ENCODE measurements at regions not wholly inside any gene's neighbourhood (a gene's known extent, or its start where the extent isn't known, plus 50 kb on each side); places are given as distances from the start of the nearest gene placed in this dataset.

DNA sequence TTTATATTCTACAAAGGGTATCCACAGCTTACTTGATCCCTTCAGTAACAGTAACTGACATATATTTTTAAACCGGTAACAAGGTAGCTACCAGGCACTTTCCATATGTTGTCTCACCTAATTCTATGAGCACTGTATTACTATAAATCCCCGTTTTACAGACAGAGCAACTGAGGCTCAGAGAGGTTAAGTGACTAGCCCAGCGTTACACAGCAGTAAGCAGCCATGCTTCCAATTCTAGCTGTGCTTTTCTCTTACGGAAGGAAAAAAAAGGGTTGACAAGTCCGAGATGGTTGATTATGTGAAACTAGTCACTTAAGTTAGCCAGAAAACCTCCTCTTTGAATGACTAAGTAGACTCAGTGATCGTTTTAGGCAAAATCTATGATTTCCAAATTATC is 187.3 kb upstream of the LHX5 start:
- Histone ChIP-seq H3K4me1 (no peaks in the 10 kb centered on the region), H3K9me3 (no peaks in the 10 kb centered on the region), H3K27me3 (replicated peaks; ENCODE audit: control insufficient read depth, insufficient read depth, low read length) (no peaks in the 10 kb centered on the region), H3K4me3 (ENCODE audit: low read depth, low read length) (no peak overlapping the region), H3K36me3 (ENCODE audit: control insufficient read depth, insufficient read depth, low read length) (no peaks in the 10 kb centered on the region)
- ChIA-PET POLR2A (no interaction called here), CTCF (no interaction called here)
- H3K4me3 Mint-ChIP-seq (ENCODE audit: unreplicated experiment) = no peak overlapping the region
- intact Hi-C loops (cut with micrococcal nuclease; ENCODE audit: unreplicated experiment) = no loop called here
- no peak overlapping the region for H3K27ac Mint-ChIP-seq (ENCODE audit: unreplicated experiment)
- no peaks in the 10 kb centered on the region for H3K4me1 Mint-ChIP-seq (ENCODE audit: low read depth, unreplicated experiment)
- no TSS peak for BruUV-seq (replicated peaks)
- H3K36me3 Mint-ChIP-seq (ENCODE audit: insufficient read depth, unreplicated experiment) = no peaks in the 10 kb centered on the region
- peaks cover 3% of the 10 kb centered on the region for H3K27me3 Mint-ChIP-seq (ENCODE audit: insufficient read depth, unreplicated experiment)
- peaks cover 12% of the 10 kb centered on the region for H3K9me3 Mint-ChIP-seq (ENCODE audit: unreplicated experiment)
- TF ChIP-seq, protein P1, sequence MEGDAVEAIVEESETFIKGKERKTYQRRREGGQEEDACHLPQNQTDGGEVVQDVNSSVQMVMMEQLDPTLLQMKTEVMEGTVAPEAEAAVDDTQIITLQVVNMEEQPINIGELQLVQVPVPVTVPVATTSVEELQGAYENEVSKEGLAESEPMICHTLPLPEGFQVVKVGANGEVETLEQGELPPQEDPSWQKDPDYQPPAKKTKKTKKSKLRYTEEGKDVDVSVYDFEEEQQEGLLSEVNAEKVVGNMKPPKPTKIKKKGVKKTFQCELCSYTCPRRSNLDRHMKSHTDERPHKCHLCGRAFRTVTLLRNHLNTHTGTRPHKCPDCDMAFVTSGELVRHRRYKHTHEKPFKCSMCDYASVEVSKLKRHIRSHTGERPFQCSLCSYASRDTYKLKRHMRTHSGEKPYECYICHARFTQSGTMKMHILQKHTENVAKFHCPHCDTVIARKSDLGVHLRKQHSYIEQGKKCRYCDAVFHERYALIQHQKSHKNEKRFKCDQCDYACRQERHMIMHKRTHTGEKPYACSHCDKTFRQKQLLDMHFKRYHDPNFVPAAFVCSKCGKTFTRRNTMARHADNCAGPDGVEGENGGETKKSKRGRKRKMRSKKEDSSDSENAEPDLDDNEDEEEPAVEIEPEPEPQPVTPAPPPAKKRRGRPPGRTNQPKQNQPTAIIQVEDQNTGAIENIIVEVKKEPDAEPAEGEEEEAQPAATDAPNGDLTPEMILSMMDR (IDR thresholded peaks at IDR 0.05; ENCODE audit: insufficient read depth in 1 of 2, low read depth in 1 of 2, low read length in 1 of 2, severe bottlenecking in 1 of 2, unreplicated experiment in 1 of 2) = no peak
- DNase-seq = no peak

DNA sequence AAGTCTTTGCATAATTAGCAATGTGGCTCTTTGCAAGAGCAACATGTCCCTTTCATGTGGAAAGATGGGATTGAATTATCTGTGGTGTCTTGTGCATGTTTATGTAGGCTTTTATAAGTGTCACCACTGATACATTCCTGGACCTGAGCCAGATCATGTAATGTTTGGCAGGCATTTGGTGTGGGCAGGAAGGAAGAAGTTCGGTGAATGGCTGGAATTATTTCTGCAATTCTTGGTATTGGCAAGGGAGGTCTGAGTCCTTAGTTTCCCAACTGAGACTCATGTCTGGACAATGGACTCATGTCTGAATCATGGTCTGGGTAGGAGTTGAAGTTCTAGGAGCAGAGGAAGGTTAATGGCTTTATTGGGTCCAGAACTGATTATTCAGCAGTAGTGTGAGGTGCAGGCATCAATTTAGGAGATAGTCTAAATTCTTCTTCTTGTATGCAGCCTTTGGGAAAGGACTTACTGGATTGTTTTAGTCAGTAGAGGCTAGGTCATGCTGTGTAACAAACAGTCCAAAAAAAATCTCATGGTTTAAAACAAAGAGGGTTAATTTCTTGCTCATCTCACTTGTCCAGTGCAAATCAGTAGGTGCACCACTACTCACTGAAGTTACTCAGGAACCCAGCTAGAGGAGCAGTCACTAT is 186.5 kb upstream of the LHX5 start:
- no peak for DNase-seq
- H3K4me1 Mint-ChIP-seq (ENCODE audit: low read depth, unreplicated experiment) = no peaks in the 10 kb centered on the region
- peaks cover 3% of the 10 kb centered on the region for H3K27me3 Mint-ChIP-seq (ENCODE audit: insufficient read depth, unreplicated experiment)

DNA sequence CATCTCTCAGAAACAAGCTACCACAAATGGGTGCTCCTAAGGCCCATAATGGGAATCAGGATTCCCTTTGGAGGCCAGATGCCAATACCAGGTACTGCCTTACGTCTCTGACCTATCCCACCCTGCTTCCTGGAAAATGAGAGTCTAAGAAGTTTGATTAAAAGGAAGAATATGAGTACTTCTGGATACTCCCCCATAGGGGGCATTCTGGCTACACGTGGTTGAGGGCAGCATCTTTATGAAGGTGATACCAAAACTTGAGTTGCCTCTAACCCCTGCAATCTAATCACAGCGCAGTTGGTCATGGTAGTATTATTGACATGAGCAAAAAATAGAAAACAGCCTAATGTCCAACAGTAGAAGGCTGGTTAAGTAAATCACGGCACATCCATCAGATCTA is 184.2 kb upstream of the LHX5 start:
- Mint-ChIP-seq H3K27ac (ENCODE audit: unreplicated experiment) (no peak overlapping the region), H3K27me3 (ENCODE audit: insufficient read depth, unreplicated experiment) (peaks cover 3% of the 10 kb centered on the region), H3K36me3 (ENCODE audit: insufficient read depth, unreplicated experiment) (no peaks in the 10 kb centered on the region), H3K4me1 (ENCODE audit: low read depth, unreplicated experiment) (no peaks in the 10 kb centered on the region), H3K9me3 (ENCODE audit: unreplicated experiment) (peaks cover 12% of the 10 kb centered on the region), H3K4me3 (ENCODE audit: unreplicated experiment) (no peak overlapping the region)
- CTCF ChIA-PET = no interaction called here
- Histone ChIP-seq H3K4me3 (ENCODE audit: low read depth, low read length) (no peak overlapping the region), H3K27me3 (replicated peaks; ENCODE audit: control insufficient read depth, insufficient read depth, low read length) (no peaks in the 10 kb centered on the region), H3K9me3 (no peaks in the 10 kb centered on the region), H3K4me1 (peaks cover 6% of the 10 kb centered on the region), H3K36me3 (ENCODE audit: control insufficient read depth, insufficient read depth, low read length) (no peaks in the 10 kb centered on the region)
- BruUV-seq (replicated peaks) = no TSS peak
- TF ChIP-seq, protein P1 (IDR thresholded peaks at IDR 0.05; ENCODE audit: insufficient read depth in 1 of 2, low read depth in 1 of 2, low read length in 1 of 2, severe bottlenecking in 1 of 2, unreplicated experiment in 1 of 2) = no peak
- intact Hi-C loops (cut with micrococcal nuclease; ENCODE audit: unreplicated experiment) = no loop called here
- POLR2A ChIA-PET = no interaction called here
- DNase-seq = no peak

More for the DNA sequence above, 186.5 kb upstream of the LHX5 start:
- ChIA-PET POLR2A (no interaction called here), CTCF (no interaction called here)
- no peaks in the 10 kb centered on the region for H3K27me3 ChIP-seq (replicated peaks; ENCODE audit: control insufficient read depth, insufficient read depth, low read length)
- H3K4me3 ChIP-seq (ENCODE audit: low read depth, low read length) = no peak overlapping the region
- H3K9me3 Mint-ChIP-seq (ENCODE audit: unreplicated experiment) = peaks cover 12% of the 10 kb centered on the region
- TF ChIP-seq, protein P1 (IDR thresholded peaks at IDR 0.05; ENCODE audit: insufficient read depth in 1 of 2, low read depth in 1 of 2, low read length in 1 of 2, severe bottlenecking in 1 of 2, unreplicated experiment in 1 of 2) = no peak
- no TSS peak for BruUV-seq (replicated peaks)
- no peaks in the 10 kb centered on the region for H3K9me3 ChIP-seq
- H3K36me3 ChIP-seq (ENCODE audit: control insufficient read depth, insufficient read depth, low read length) = no peaks in the 10 kb centered on the region
- H3K27ac Mint-ChIP-seq (ENCODE audit: unreplicated experiment) = no peak overlapping the region
- no peak overlapping the region for H3K4me3 Mint-ChIP-seq (ENCODE audit: unreplicated experiment)
- no peaks in the 10 kb centered on the region for H3K4me1 ChIP-seq
- intact Hi-C loops (cut with micrococcal nuclease; ENCODE audit: unreplicated experiment) = no loop called here
- H3K36me3 Mint-ChIP-seq (ENCODE audit: insufficient read depth, unreplicated experiment) = no peaks in the 10 kb centered on the region

Measured in Caco-2 (cell line).